ENCODE measurements at regions not wholly inside any gene's neighbourhood (a gene's known extent, or its start where the extent isn't known, plus 50 kb on each side); places are given as distances from the start of the nearest gene placed in this dataset.

DNA sequence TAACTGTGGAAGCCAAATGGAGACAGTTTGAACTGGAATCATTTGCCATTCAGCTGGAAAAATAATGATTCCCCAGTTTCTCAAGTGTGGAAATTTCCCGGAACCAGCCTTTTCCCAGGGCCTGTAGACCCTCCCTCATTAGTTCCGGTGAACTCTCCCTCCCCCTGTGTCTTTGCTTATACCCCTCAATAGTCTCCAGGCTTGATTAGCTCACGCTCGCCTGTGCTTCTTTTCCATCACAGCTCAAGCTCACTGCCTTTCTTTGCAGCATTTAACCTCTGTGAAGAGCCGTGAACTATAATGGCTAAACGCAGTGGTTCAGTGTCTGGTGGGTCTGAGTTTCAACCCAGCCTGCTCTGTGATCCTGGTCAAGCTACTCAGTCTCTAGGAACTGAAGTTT lies 690.8 kb downstream of the INHBA start:
- no peak for TF ChIP-seq CTCF (IDR thresholded peaks at IDR 0.05)
- no peak for TF ChIP-seq POLR2A (IDR thresholded peaks at IDR 0.05)
- TF ChIP-seq POLR2AphosphoS5 (IDR thresholded peaks at IDR 0.05), result no peak
- TF ChIP-seq EP300 (IDR thresholded peaks at IDR 0.05), result no peak

Data from suprapubic skin (tissue), 4 donors.